ENCODE measurements at regions not wholly inside any gene's neighbourhood (a gene's known extent, or its start where the extent isn't known, plus 50 kb on each side); places are given as distances from the start of the nearest gene placed in this dataset.
"Not testable (repeated sequence)": the region's sequence is repeated elsewhere in the genome, so short reads cannot be mapped to it uniquely, and the experiment has no call there.

DNA sequence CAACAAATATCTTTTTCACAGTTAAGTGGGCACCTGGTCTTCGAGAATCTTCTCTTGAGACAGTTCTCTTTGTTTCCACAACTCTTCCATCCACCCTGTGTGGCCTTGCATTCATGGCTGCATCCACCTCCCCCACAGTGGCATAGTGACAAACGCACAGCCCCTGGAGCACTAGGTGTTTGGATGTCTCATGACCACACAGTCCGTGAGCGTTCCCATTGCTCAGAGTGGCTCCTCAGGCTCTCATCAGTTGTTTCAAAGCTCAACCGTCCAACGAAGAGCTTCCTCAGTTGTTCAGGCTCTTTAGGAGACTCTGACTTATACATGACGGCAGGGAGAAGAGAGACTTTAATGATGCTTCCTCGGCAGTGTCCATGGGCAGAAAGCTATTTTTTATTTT, 191.6 kb downstream of the CDRT15L2 start:
- FAIRE-seq: no peak
- TF ChIP-seq CTCF (IDR thresholded peaks at IDR 0.05; ENCODE audit: insufficient read depth, low read length, severe bottlenecking): no peak
- Histone ChIP-seq H3K27me3 (ENCODE audit: control insufficient read depth, insufficient read depth, low read length) (no peaks in the 10 kb centered on the region), H3K4me3 (ENCODE audit: low read depth, low read length) (no peak overlapping the region), H3K36me3 (ENCODE audit: control insufficient read depth, insufficient read depth, low read length) (no peaks in the 10 kb centered on the region)
- no peak for DNase-seq (ENCODE audit: low read depth)

DNA sequence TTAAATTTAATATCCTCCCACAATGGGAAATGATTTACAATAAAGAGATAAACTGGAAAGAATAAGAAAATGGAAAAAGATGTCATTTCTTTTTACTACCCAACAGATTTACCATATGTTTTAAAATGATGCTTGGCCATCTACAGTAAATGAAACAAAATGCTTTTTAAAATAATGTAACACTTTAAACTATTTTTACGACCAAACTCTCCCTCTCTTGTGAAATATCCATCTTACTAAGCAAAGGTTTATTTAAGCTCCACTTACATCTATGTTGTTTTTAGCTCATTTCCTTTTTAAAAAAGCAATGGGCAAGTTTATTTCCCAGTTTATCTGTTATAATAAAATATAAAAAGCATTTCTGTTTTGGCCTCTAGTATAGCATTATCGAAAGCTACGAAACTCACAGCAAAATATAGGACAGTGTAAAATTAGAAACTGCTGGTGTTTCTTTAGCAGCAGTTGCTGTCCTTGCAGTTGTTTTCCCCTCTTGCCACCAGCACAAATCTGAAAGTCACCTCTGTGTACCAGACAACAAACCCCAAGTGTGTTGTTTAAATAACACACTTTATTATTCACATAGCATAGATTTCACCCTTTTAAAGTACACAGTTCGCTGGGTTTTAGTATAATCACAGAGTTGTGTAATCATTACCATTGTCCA, 195.1 kb downstream of the CDRT15L2 start:
- no peak for DNase-seq (ENCODE audit: low read depth)
- Histone ChIP-seq H3K4me3 (ENCODE audit: low read depth, low read length) (no peak overlapping the region), H3K27me3 (ENCODE audit: control insufficient read depth, insufficient read depth, low read length) (no peaks in the 10 kb centered on the region), H3K36me3 (ENCODE audit: control insufficient read depth, insufficient read depth, low read length) (no peaks in the 10 kb centered on the region)
- no peak for TF ChIP-seq CTCF (IDR thresholded peaks at IDR 0.05; ENCODE audit: insufficient read depth, low read length, severe bottlenecking)
- FAIRE-seq: no peak

GRCh38 chr17:20775331-20775730, 195.8 kb downstream of the CDRT15L2 start:
- no peaks in the 10 kb centered on the region for H3K27me3 ChIP-seq (ENCODE audit: control insufficient read depth, insufficient read depth, low read length)
- FAIRE-seq (no peak), DNase-seq (ENCODE audit: low read depth) (no peak)
- H3K36me3 ChIP-seq (ENCODE audit: control insufficient read depth, insufficient read depth, low read length): no peaks in the 10 kb centered on the region
- TF ChIP-seq CTCF (IDR thresholded peaks at IDR 0.05; ENCODE audit: insufficient read depth, low read length, severe bottlenecking): no peak
- H3K4me3 ChIP-seq (ENCODE audit: low read depth, low read length): no peak overlapping the region

GRCh38 chr17:20779521-20779920, 200.0 kb downstream of the CDRT15L2 start:
- FAIRE-seq: no peak
- DNase-seq (ENCODE audit: low read depth): no peak
- H3K27me3 ChIP-seq (ENCODE audit: control insufficient read depth, insufficient read depth, low read length): peaks cover 1% of the 10 kb centered on the region
- no peak overlapping the region for H3K4me3 ChIP-seq (ENCODE audit: low read depth, low read length)
- H3K36me3 ChIP-seq (ENCODE audit: control insufficient read depth, insufficient read depth, low read length): no peaks in the 10 kb centered on the region
- TF ChIP-seq CTCF (IDR thresholded peaks at IDR 0.05; ENCODE audit: insufficient read depth, low read length, severe bottlenecking): no peak

GRCh38 chr17:20781260-20781659, 201.7 kb downstream of the CDRT15L2 start:
- Histone ChIP-seq H3K36me3 (ENCODE audit: control insufficient read depth, insufficient read depth, low read length) (no peaks in the 10 kb centered on the region), H3K27me3 (ENCODE audit: control insufficient read depth, insufficient read depth, low read length) (peaks cover 3% of the 10 kb centered on the region), H3K4me3 (ENCODE audit: low read depth, low read length) (no peak overlapping the region)
- DNase-seq (ENCODE audit: low read depth): no peak
- TF ChIP-seq CTCF (IDR thresholded peaks at IDR 0.05; ENCODE audit: insufficient read depth, low read length, severe bottlenecking): no peak
- no peak for FAIRE-seq

GRCh38 chr17:20781869-20782268, 202.3 kb downstream of the CDRT15L2 start:
- not testable (repeated sequence) for H3K4me3 ChIP-seq (ENCODE audit: low read depth, low read length); DNase-seq (ENCODE audit: low read depth); FAIRE-seq; H3K27me3 ChIP-seq (ENCODE audit: control insufficient read depth, insufficient read depth, low read length); H3K36me3 ChIP-seq (ENCODE audit: control insufficient read depth, insufficient read depth, low read length)

All from bronchial epithelial cell (primary cell).